SK-N-SH (cell line): ENCODE measurements at regions not wholly inside any gene's neighbourhood (a gene's known extent, or its start where the extent isn't known, plus 50 kb on each side); places are given as distances from the start of the nearest gene placed in this dataset.

ENCODE experiments used
- CTCF ChIA-PET: fragments of 300-600, 350-600 bp; formaldehyde crosslinking; extraction: SDS; loops from one replicate; lab custom pipeline; 2021; lab: Yijun Ruan, JAX
- POLR2A ChIA-PET: fragments of 350-600 bp; sonication (Branson Sonifier 250); formaldehyde crosslinking; extraction: SDS; loops from one replicate; lab custom pipeline; 2020; ENCODE audit warnings: antibody characterized with exemption, inconsistent platforms; lab: Yijun Ruan, JAX
- DNase-seq: peaks from one replicate; pipeline ENCODE4 v3.0.0; 2012
- H2AFZ ChIP-seq: fragments of 200-600 bp; sonication (generic); 2 replicates; pipeline ENCODE4 v1.8.1; 2016; ENCODE audit warnings: antibody characterized with exemption, mild to moderate bottlenecking, low read depth
- H3F3A ChIP-seq: fragments of 200-600 bp; sonication (generic); replicated peaks from 2 replicates; pipeline ENCODE3; 2016; ENCODE audit warnings: antibody characterized with exemption, mild to moderate bottlenecking; ENCODE audit not compliant: insufficient read depth
- H3K27ac ChIP-seq, 2 experiments: fragments of 200-500 bp in 1 of 2; fragments of 200-600 bp in 1 of 2; sonication (Bioruptor generic) in 1 of 2; sonication (generic), shearing (Covaris generic) in 1 of 2; 2 replicates each; pipeline versions ENCODE4 v1.5.1 to v1.6.1; 2014 to 2016; ENCODE audit warnings: low read depth in 2 of 2, inconsistent platforms in 1 of 2, low read length in 1 of 2, mild to moderate bottlenecking in 1 of 2, mixed read lengths in 1 of 2
- H3K27me3 ChIP-seq: fragments of 200-600 bp; sonication (generic), shearing (Covaris generic); 2 replicates; pipeline ENCODE4 v1.6.1; 2016; ENCODE audit warnings: mixed run types; ENCODE audit not compliant: insufficient read depth
- H3K36me3 ChIP-seq, 2 experiments: fragments of 200-500 bp in 1 of 2; fragments of 200-600 bp in 1 of 2; sonication (Bioruptor generic) in 1 of 2; sonication (generic) in 1 of 2; replicated peaks in 1 of 2; 2 replicates each; pipeline versions ENCODE3 to v1.5.1; 2014 to 2016; ENCODE audit warnings: low read length in 1 of 2, mild to moderate bottlenecking in 1 of 2; ENCODE audit not compliant: insufficient read depth in 2 of 2, control insufficient read depth in 1 of 2
- H3K4me1 ChIP-seq, 2 experiments: fragments of 200-500 bp in 1 of 2; fragments of 200-600 bp in 1 of 2; sonication (Bioruptor generic) in 1 of 2; sonication (generic), shearing (Covaris generic) in 1 of 2; 2 replicates each; pipeline versions ENCODE4 v1.5.1 to v1.6.1; 2014 to 2016; ENCODE audit warnings: low read depth in 1 of 2, low read length in 1 of 2, mixed run types in 1 of 2; ENCODE audit not compliant: insufficient read depth in 2 of 2, control insufficient read depth in 1 of 2
- H3K4me2 ChIP-seq: fragments of 200-600 bp; sonication (generic), shearing (Covaris generic); 2 replicates; pipeline ENCODE4 v1.6.1; 2017; ENCODE audit warnings: mixed run types
- H3K4me3 ChIP-seq, 2 experiments: fragments of 200-500 bp in 1 of 2; fragments of 200-600 bp in 1 of 2; sonication (Bioruptor generic) in 1 of 2; sonication (generic), shearing (Covaris generic) in 1 of 2; 2 replicates each; pipeline versions ENCODE4 v1.5.1 to v1.8.1; 2014 to 2016; ENCODE audit warnings: low read depth in 2 of 2, inconsistent platforms in 1 of 2, low read length in 1 of 2, mild to moderate bottlenecking in 1 of 2, mixed read lengths in 1 of 2, moderate library complexity in 1 of 2
- H3K79me2 ChIP-seq: fragments of 200-600 bp; sonication (generic); 2 replicates; pipeline ENCODE4 v1.8.1; 2017; ENCODE audit warnings: mild to moderate bottlenecking; ENCODE audit not compliant: insufficient read depth
- H3K9ac ChIP-seq: fragments of 200-600 bp; sonication (generic); 2 replicates; pipeline ENCODE4 v1.6.1; 2017; ENCODE audit warnings: mixed run types
- H3K9me2 ChIP-seq: fragments of 200-600 bp; sonication (generic); 2 replicates; pipeline ENCODE4 v1.6.1; 2017; ENCODE audit warnings: mixed run types
- H3K9me3 ChIP-seq: fragments of 200-600 bp; sonication (generic); 2 replicates; pipeline ENCODE4 v1.6.1; 2017; ENCODE audit warnings: mixed run types, mild to moderate bottlenecking, moderate library complexity
- H4K20me1 ChIP-seq: fragments of 200-600 bp; sonication (generic); 2 replicates; pipeline ENCODE4 v1.6.1; 2017; ENCODE audit warnings: mild to moderate bottlenecking, mixed run types; ENCODE audit not compliant: insufficient read depth
- CHD2 ChIP-seq: fragments of 150-350 bp; IDR thresholded peaks from 2 replicates; pipeline ENCODE4 v1.6.1; 2018; ENCODE audit warnings: low read length; ENCODE audit not compliant: partially characterized antibody
- CTCF ChIP-seq: fragments of 200-600 bp; sonication (generic); IDR thresholded peaks from 2 replicates; pipeline ENCODE4 v1.6.1; 2017; ENCODE audit warnings: antibody characterized with exemption, mild to moderate bottlenecking, moderate library complexity
- FOXJ3 ChIP-seq: sonication (generic); formaldehyde crosslinking; IDR thresholded peaks from 2 replicates; pipeline ENCODE4 v1.5.1; 2020; ENCODE audit warnings: mild to moderate bottlenecking, missing genetic modification reagents
- FOXM1 ChIP-seq: IDR thresholded peaks from 2 replicates; pipeline ENCODE4 v1.4.0; 2012; ENCODE audit warnings: low read depth, mild to moderate bottlenecking
- MAX ChIP-seq: IDR thresholded peaks from 2 replicates; pipeline ENCODE4 v1.4.0; 2012; ENCODE audit warnings: low read depth
- MXI1 ChIP-seq: IDR thresholded peaks from 2 replicates; pipeline ENCODE4 v1.6.1; 2012; ENCODE audit warnings: mild to moderate bottlenecking, low read depth, low read length, improper control_type of control experiment
- NRF1 ChIP-seq: IDR thresholded peaks from 2 replicates; pipeline ENCODE4 v1.6.1; 2012; ENCODE audit warnings: low read depth, mild to moderate bottlenecking, low read length
- POLR2AphosphoS5 ChIP-seq: IDR thresholded peaks from 2 replicates; pipeline ENCODE4 v1.6.1; 2012; ENCODE audit warnings: low read depth, low read length
- TEAD4 ChIP-seq: IDR thresholded peaks from 2 replicates; pipeline ENCODE4 v1.4.0; 2012; ENCODE audit warnings: mild to moderate bottlenecking, borderline replicate concordance; ENCODE audit not compliant: insufficient read depth
- YY1 ChIP-seq: IDR thresholded peaks from 2 replicates; pipeline ENCODE4 v1.4.0; 2012; ENCODE audit warnings: low read depth, mild to moderate bottlenecking
- ZBTB33 ChIP-seq: IDR thresholded peaks from 2 replicates; pipeline ENCODE4 v1.4.0; 2012; ENCODE audit warnings: low read depth, borderline replicate concordance
- WGBS: methylation state at CpG from one replicate; pipeline ENCODE4 v1.1.6; 2017; ENCODE audit warnings: low lambda C conversion rate; 5-methylcytosine and 5-hydroxymethylcytosine counted together
- TF ChIP-seq, protein P1 (sequence below): IDR thresholded peaks from 2 replicates; pipeline ENCODE4 v1.6.1; 2012; ENCODE audit warnings: mild to moderate bottlenecking, low read depth, low read length, moderate library complexity
- TF ChIP-seq, protein P2 (sequence below): IDR thresholded peaks from 2 replicates; pipeline ENCODE4 v1.4.0; 2012; ENCODE audit warnings: low read depth, borderline replicate concordance

GRCh38 chr14:62592877-62593276, 452.4 kb downstream of the KCNH5 start:
- CTCF ChIA-PET: no interaction called here
- no peak for DNase-seq
- WGBS: 0% methylated on average over 1 of the region's 1 CpG

GRCh38 chr14:62597143-62597542, 448.1 kb downstream of the KCNH5 start:
- H3K4me3 ChIP-seq: no peak overlapping the region
- WGBS: 11% methylated on average over 1 of the region's 1 CpG
- no peaks in the 10 kb centered on the region for H3K79me2 ChIP-seq
- no peaks in the 10 kb centered on the region for H3K36me3 ChIP-seq
- H3K9ac ChIP-seq: no peak overlapping the region
- no peaks in the 10 kb centered on the region for H3F3A ChIP-seq
- no peaks in the 10 kb centered on the region for H3K27me3 ChIP-seq
- no peaks in the 10 kb centered on the region for H4K20me1 ChIP-seq
- ChIA-PET CTCF (interaction anchor here (0.6 kb wide), 1 partner anchor 14 kb away, joined by 3 read pairs; no protein-coding TSS in a partner anchor), POLR2A (no interaction called here)
- no peak overlapping the region for H3K4me2 ChIP-seq
- H3K9me2 ChIP-seq: no peaks in the 10 kb centered on the region
- no peaks in the 10 kb centered on the region; a peak in 1 of 4 replicates for H3K4me1 ChIP-seq
- H3K27ac ChIP-seq: no peak overlapping the region
- DNase-seq: no peak
- no peak overlapping the region for H2AFZ ChIP-seq
- H3K9me3 ChIP-seq: no peaks in the 10 kb centered on the region
- no peak for TF ChIP-seq FOXM1
- no peak for TF ChIP-seq NRF1
- no peak for TF ChIP-seq YY1
- no peak for TF ChIP-seq FOXJ3 (CRISPR knock-in tag)
- TF ChIP-seq MXI1: no peak
- no peak for TF ChIP-seq MAX
- TF ChIP-seq, protein P1, sequence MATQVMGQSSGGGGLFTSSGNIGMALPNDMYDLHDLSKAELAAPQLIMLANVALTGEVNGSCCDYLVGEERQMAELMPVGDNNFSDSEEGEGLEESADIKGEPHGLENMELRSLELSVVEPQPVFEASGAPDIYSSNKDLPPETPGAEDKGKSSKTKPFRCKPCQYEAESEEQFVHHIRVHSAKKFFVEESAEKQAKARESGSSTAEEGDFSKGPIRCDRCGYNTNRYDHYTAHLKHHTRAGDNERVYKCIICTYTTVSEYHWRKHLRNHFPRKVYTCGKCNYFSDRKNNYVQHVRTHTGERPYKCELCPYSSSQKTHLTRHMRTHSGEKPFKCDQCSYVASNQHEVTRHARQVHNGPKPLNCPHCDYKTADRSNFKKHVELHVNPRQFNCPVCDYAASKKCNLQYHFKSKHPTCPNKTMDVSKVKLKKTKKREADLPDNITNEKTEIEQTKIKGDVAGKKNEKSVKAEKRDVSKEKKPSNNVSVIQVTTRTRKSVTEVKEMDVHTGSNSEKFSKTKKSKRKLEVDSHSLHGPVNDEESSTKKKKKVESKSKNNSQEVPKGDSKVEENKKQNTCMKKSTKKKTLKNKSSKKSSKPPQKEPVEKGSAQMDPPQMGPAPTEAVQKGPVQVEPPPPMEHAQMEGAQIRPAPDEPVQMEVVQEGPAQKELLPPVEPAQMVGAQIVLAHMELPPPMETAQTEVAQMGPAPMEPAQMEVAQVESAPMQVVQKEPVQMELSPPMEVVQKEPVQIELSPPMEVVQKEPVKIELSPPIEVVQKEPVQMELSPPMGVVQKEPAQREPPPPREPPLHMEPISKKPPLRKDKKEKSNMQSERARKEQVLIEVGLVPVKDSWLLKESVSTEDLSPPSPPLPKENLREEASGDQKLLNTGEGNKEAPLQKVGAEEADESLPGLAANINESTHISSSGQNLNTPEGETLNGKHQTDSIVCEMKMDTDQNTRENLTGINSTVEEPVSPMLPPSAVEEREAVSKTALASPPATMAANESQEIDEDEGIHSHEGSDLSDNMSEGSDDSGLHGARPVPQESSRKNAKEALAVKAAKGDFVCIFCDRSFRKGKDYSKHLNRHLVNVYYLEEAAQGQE: no peak
- no peak for TF ChIP-seq CHD2
- TF ChIP-seq ZBTB33: no peak
- no peak for TF ChIP-seq CTCF

More at GRCh38 chr14:62592877-62593276, 452.4 kb downstream of the KCNH5 start:
- Histone ChIP-seq H3K36me3 (no peaks in the 10 kb centered on the region), H3K4me1 (no peaks in the 10 kb centered on the region), H3K79me2 (no peaks in the 10 kb centered on the region), H3K9me2 (no peaks in the 10 kb centered on the region), H3K4me2 (no peak overlapping the region)
- TF ChIP-seq, protein P2, sequence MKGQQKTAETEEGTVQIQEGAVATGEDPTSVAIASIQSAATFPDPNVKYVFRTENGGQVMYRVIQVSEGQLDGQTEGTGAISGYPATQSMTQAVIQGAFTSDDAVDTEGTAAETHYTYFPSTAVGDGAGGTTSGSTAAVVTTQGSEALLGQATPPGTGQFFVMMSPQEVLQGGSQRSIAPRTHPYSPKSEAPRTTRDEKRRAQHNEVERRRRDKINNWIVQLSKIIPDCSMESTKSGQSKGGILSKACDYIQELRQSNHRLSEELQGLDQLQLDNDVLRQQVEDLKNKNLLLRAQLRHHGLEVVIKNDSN: no peak
- no peak for TF ChIP-seq TEAD4
- no peak for TF ChIP-seq POLR2AphosphoS5
- TF ChIP-seq, protein P1: no peak
- TF ChIP-seq, all 33 proteins: peak for 0
- no peak overlapping the region for H3K4me3 ChIP-seq
- no peaks in the 10 kb centered on the region for H3K27me3 ChIP-seq
- no peak overlapping the region for H3K27ac ChIP-seq
- no peaks in the 10 kb centered on the region for H4K20me1 ChIP-seq
- H3F3A ChIP-seq: no peaks in the 10 kb centered on the region
- H2AFZ ChIP-seq: no peak overlapping the region
- H3K9me3 ChIP-seq: no peaks in the 10 kb centered on the region
- POLR2A ChIA-PET: no interaction called here
- no peak overlapping the region for H3K9ac ChIP-seq
